ENCODE measurements at regions not wholly inside any gene's neighbourhood (a gene's known extent, or its start where the extent isn't known, plus 50 kb on each side); places are given as distances from the start of the nearest gene placed in this dataset.
A peak's percentile ranks its signal among the peaks of the same experiment; 100 is the strongest.
"Not testable (repeated sequence)": the region's sequence is repeated elsewhere in the genome, so short reads cannot be mapped to it uniquely, and the experiment has no call there.

GRCh38 chr6:99808992-99809391 is 185.0 kb downstream of the MCHR2 start:
- no peak for DNase-seq

GRCh38 chr6:99810295-99810694 is 183.7 kb downstream of the MCHR2 start:
- no peak for DNase-seq

- DNase-seq, result no peak
Measured at GRCh38 chr6:99810942-99811620, 182.9 kb downstream of the MCHR2 start.

- no peak for DNase-seq
Measured at GRCh38 chr6:99811636-99812035, 182.4 kb downstream of the MCHR2 start.

- DNase-seq, result no peak
Measured at GRCh38 chr6:99813565-99813964, 180.5 kb downstream of the MCHR2 start.

- no peak for DNase-seq
Measured at GRCh38 chr6:99814230-99814928, 179.6 kb downstream of the MCHR2 start.

GRCh38 chr6:99816795-99817194 is 177.2 kb downstream of the MCHR2 start:
- no peak for DNase-seq

GRCh38 chr6:99818161-99818560 is 175.9 kb downstream of the MCHR2 start:
- DNase-seq, result no peak

GRCh38 chr6:99819853-99820252 is 174.2 kb downstream of the MCHR2 start:
- DNase-seq, result no peak

- no peak for DNase-seq
Measured at GRCh38 chr6:99821164-99821563, 172.9 kb downstream of the MCHR2 start.

- peak; percentile 38 for DNase-seq
Measured at GRCh38 chr6:99822741-99823512, 171.1 kb downstream of the MCHR2 start.

GRCh38 chr6:99823513-99824235 is 170.3 kb downstream of the MCHR2 start:
- DNase-seq, result not testable (repeated sequence)

- no peak for DNase-seq
Measured at GRCh38 chr6:99833034-99833433, 161.0 kb downstream of the MCHR2 start.

- DNase-seq, result no peak
Measured at GRCh38 chr6:99836471-99836870, 157.6 kb downstream of the MCHR2 start.

GRCh38 chr6:99838607-99839006 is 155.4 kb downstream of the MCHR2 start:
- DNase-seq, result no peak

GRCh38 chr6:99841297-99841696 is 152.7 kb downstream of the MCHR2 start:
- no peak for DNase-seq

- no peak for DNase-seq
Measured at GRCh38 chr6:99846006-99846405, 148.0 kb downstream of the MCHR2 start.

GRCh38 chr6:99850841-99851240 is 143.2 kb downstream of the MCHR2 start:
- DNase-seq, result no peak

- DNase-seq, result no peak
Measured at GRCh38 chr6:99852031-99852430, 142.0 kb downstream of the MCHR2 start.

GRCh38 chr6:99867026-99867425 is 127.0 kb downstream of the MCHR2 start:
- DNase-seq, result no peak

- peak; percentile 59 for DNase-seq
Measured at GRCh38 chr6:99868074-99868702, 125.8 kb downstream of the MCHR2 start.

Data from NCI-H2171 (cell line).